ENCODE measurements at regions not wholly inside any gene's neighbourhood (a gene's known extent, or its start where the extent isn't known, plus 50 kb on each side); places are given as distances from the start of the nearest gene placed in this dataset.

DNA sequence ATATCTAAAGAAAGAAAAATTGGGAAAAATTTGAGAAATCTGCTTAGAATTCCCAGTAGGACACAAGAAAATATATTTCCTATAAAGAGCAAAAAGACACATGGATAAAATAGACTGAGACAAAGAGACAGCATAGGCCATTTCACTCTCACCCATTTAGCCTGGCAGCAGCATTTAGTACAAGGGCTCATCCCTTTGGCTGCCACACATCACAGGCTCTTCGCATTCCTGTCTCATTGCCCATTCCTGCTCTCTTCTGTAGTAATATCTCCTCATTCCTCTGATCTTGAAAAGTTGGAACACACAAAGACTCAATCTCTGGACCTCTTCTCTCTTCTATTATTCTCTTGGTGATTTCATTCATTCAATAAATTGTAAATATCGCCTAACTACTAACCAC lies 162.6 kb downstream of the SOX11 start:
- H3K4me1 Mint-ChIP-seq = peaks cover 2% of the 10 kb centered on the region in 2 experiments; a peak in 3 of 4 replicates
- TF ChIP-seq CTCF (conservative IDR thresholded peaks at IDR 0.05) = no peak
- H3K9me3 Mint-ChIP-seq = peaks cover 9 to 11% of the 10 kb centered on the region in 2 experiments; a peak in 4 of 5 replicates

More for the DNA sequence above, 162.6 kb downstream of the SOX11 start:
- Histone ChIP-seq H3K23ac (ENCODE audit: insufficient read length, low read depth, low read length) (no peak overlapping the region), H2AFZ (ENCODE audit: low read length) (no peak overlapping the region), H3K4ac (ENCODE audit: low read depth, low read length) (no peak overlapping the region), H2BK5ac (ENCODE audit: insufficient read length, low read length) (no peak overlapping the region), H2BK120ac (ENCODE audit: low read depth, low read length, poor library complexity, severe bottlenecking) (no peak overlapping the region), H2BK15ac (ENCODE audit: low read depth, low read length) (no peak overlapping the region), H3K9me3 (ENCODE audit: control insufficient read depth, low read depth, low read length) (no peaks in the 10 kb centered on the region), H3K27ac (ENCODE audit: insufficient read length, low read depth, low read length) (no peak overlapping the region), H4K91ac (ENCODE audit: insufficient read length, low read depth, low read length) (no peak overlapping the region), H2AK5ac (ENCODE audit: insufficient read length, low read length) (no peak overlapping the region), H3K79me2 (ENCODE audit: insufficient read depth, low read length) (no peaks in the 10 kb centered on the region), H3K9ac (ENCODE audit: extremely low read depth, insufficient read length, low read length) (no peak overlapping the region), H3T11ph (ENCODE audit: low read length) (no peak overlapping the region), H3K4me2 (ENCODE audit: insufficient read depth, insufficient read length, low read length) (no peak overlapping the region), H3K18ac (ENCODE audit: insufficient read length, low read depth, low read length) (no peak overlapping the region), H3K56ac (ENCODE audit: insufficient read length, low read depth, low read length) (no peak overlapping the region), H4K8ac (replicated peaks; ENCODE audit: insufficient read length, low read depth, low read length) (no peak overlapping the region), H2BK20ac (ENCODE audit: low read depth, low read length, poor library complexity, severe bottlenecking) (no peak overlapping the region), H3K23me2 (ENCODE audit: insufficient read length, low read depth, low read length, poor library complexity, severe bottlenecking) (no peaks in the 10 kb centered on the region), H2BK12ac (ENCODE audit: insufficient read length, low read depth, low read length) (no peak overlapping the region), H3K14ac (ENCODE audit: insufficient read depth, low read length) (no peak overlapping the region), H3K27me3 (ENCODE audit: insufficient read depth, low read length) (no peaks in the 10 kb centered on the region), H3K4me1 (ENCODE audit: insufficient read depth, low read length) (no peaks in the 10 kb centered on the region), H4K20me1 (ENCODE audit: control insufficient read depth, insufficient read depth, insufficient read length) (no peaks in the 10 kb centered on the region), H3K79me1 (ENCODE audit: insufficient read depth, low read depth, low read length, poor library complexity, severe bottlenecking) (no peaks in the 10 kb centered on the region), H4K5ac (ENCODE audit: insufficient read length, low read depth, low read length) (no peak overlapping the region)
- Mint-ChIP-seq H3K36me3 (ENCODE audit: insufficient read depth in 1 of 3, low read depth in 3 of 3) (peaks cover 0 to 3% (median 3%) of the 10 kb centered on the region in 3 experiments; a peak in 2 of 7 replicates), H3K27ac (no peak overlapping the region), H3K27me3 (ENCODE audit: low read depth) (no peaks in the 10 kb centered on the region; the same call in 1 of the 2 replicates), H3K4me3 (no peak overlapping the region)
- WGBS (ENCODE audit: extremely low coverage, insufficient read length, low lambda C conversion rate) = 100% methylated on average over 1 of the region's 2 CpGs
- DNase-seq = no peak

Data from H9 (cell line).